Activated naive CD4-positive, alpha-beta T cell treated with anti-CD3 and anti-CD28 coated beads, Interleukin-2, amount 50 U/mL, for 16 hours (primary cell): ENCODE measurements at regions not wholly inside any gene's neighbourhood (a gene's known extent, or its start where the extent isn't known, plus 50 kb on each side); places are given as distances from the start of the nearest gene placed in this dataset.
A peak's percentile ranks its signal among the peaks of the same experiment; 100 is the strongest.

Experiments
- DNase-seq: peaks from one replicate; pipeline ENCODE4 v3.0.0-alpha.2; 2020

DNA sequence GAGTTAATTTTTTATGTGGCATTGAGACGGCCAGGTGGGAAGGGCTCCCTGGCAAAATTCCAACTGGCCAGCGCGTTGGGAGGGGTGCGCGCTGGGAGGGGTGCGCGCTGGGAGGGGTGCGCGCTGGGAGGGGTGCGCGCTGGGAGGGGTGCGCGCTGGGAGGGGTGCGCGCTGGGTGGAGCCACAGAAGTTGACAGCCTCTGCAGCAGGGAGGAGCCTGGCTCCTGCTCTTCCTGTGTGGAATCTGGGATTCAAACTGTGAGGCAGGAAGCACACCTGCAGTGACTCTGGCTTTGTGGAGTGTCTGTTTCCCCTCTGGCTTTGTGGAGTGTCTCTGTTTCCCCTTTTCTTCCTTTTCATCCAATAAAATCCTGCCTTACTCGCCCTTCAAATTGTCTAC, 147.9 kb upstream of the CBLN2 start:
- no peak for DNase-seq

DNA sequence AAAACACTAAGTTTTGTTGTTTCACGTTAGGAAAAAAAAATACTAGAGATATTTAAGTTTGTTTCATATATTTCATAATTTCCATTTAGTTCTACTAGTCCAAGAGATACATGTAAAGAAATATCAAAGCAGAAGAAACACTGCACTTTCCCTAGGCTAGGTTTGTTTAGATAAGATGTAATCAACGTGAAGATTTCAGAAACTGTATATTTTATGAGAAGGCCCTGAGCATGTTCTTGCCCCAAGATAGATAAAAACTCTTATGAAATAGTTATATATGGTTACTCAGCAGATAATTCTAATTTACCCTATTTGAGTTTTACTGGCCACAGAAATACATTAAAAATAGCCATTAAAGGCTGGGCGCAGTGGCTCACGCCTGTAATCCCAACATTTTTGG, 143.6 kb upstream of the CBLN2 start:
- no peak for DNase-seq

DNA sequence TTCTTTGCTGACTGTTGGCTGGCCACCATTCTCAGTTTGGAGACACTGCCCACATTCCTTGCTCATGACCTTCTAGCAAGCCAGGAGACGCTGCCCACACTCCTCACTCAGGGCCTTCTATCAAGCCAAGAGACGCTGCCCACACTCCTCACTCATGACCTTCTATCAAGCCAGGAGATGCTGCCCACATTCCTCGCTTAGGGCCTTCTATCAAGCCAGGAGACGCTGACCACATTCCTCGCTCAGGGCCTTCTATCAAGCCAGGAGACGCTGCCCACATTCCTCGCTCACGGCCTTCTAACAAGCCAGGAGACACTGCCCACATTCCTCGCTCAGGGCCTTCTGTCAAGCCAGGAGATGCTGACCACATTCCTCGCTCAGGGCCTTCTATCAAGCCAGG, 131.3 kb upstream of the CBLN2 start:
- DNase-seq: no peak

DNA sequence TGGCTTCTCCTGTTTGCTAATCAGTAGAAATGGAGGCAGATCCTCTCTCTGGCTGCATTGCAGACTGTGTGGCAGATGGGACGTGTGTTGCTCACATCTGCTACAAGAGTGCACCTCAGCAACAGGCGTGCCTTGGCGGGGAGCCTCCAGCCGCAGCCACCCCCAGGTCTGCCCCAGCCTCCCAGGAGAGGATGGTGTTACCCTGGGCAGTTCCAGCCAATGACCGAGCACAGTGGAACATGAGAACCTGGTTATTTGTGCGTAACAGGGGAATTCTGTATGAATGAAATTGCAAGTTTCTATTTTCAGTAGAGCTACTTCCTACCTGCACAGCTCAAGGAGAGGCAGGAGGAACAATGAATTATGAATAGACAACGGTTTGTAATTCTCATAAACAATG, 130.6 kb upstream of the CBLN2 start:
- DNase-seq: no peak

DNA sequence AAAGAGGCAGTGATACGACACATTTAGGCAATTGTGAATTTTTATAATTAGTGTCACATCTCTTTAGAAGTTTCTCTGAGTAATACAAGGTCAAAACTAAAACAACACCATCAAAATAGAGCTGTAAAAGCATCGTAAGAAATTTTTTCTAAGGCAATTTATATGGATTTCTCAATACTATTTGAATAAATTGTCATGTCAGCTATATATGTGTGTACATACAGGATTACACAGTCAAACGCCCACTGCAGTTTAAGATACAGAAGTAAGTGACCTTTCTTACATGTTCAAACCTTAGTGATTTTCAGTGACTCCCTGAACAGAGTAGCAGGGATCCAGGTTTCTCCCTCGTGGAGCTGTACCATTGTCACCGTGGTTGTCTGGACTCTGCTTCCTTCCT, 129.1 kb upstream of the CBLN2 start:
- no peak for DNase-seq

DNA sequence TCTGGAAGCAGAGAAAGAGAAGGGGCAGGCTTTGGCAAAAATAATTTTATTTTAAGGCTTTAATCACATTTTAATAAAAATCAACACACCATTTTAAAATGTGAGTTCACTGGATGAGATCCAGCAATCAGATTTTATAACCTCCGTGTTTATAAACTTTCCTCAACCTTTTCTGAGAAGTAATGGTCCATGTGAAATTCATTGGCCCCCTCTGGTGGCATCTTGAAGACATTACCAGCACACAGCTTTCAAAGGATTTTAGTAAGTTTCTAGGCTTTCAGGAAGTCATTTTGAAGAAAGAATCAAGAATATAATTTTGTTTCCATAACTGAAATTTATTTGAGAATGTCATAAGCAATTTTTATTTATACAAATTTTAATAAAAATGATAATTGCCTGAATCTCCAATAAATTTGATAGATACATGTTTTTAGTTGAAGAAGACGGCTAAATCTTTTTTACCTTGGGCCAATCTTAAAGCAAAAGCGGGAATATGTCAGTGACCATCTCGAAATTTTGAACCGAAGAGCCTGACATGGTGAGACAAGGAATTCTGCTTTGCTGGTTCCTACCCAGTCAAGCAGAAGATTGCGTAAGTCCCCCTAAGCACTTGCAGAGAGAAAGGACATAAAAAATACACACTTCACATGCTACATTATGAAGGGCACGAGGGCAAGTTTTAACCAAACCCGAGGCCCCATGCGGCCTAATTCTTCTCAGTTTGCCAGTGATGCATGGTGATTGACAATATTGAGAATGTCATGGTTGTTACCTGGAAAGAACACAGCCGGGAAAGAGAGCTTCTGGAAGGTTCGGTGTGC, 128.4 kb upstream of the CBLN2 start:
- DNase-seq: no peak

DNA sequence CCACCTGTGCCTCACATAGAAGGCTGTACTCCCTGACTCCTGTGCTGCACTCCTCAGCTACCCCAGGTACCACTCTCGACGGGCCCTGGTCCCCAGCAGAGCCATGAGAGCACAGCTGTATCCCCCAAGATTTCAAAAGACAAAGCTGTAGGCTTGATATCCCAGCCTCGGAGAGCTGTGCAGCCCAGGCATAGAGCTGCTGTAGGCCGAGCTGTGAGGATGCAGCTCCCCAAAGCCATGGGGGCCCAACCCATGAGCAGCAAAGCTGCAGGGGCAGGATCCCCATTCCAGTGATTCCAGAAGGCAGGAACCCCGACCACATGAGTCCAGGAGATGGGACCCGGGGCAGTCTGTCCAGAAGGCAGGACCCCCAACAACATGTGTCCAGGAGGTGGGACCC, 123.8 kb upstream of the CBLN2 start:
- no peak for DNase-seq

DNA sequence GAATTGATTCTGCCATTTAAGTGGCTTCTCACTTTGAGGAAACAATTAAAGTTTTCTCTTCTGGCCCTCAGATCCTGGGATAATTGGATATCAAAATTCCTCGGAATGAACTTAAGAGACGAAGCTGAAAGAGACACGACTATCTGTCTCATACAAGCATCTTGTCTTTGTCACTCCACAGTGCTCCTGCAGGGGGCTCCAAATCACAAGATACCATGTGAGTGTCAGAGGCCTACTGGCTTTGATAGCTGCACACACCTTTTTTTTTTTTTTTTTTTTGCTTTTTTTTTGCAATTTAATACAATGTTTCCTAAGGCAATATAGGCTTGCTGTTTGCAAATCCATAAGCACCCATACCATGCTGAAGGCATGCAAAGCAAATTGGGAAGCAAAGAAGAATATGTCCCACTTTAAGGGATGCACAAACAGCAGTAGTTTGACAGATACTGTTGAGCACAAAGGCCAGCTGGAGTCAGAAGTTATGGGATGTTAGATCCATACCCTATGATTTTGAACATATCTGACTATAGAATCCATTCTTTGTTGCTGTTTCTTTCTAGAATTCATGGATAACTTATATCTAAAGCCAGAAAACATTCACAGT, 109.0 kb upstream of the CBLN2 start:
- DNase-seq: peak; percentile 26

DNA sequence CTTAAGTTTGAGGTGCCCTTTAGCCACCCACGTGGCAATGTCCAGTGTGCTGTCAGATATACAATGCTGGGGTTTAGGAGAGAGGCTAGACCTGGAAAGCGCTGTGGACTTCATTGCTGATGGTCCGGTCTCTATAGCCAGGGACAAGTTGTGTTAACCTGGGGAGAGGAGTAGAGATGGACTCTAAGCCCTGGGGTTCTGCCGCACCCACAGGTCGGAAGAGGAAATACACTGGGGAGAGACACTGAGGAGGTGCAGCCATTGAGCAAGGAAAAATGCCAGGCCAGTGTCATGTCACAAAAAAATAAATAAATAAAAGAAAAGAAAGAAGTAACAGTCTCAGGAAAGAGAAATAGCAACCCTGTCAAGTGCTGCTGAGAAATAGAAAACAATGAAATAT, 106.9 kb upstream of the CBLN2 start:
- DNase-seq: no peak

DNA sequence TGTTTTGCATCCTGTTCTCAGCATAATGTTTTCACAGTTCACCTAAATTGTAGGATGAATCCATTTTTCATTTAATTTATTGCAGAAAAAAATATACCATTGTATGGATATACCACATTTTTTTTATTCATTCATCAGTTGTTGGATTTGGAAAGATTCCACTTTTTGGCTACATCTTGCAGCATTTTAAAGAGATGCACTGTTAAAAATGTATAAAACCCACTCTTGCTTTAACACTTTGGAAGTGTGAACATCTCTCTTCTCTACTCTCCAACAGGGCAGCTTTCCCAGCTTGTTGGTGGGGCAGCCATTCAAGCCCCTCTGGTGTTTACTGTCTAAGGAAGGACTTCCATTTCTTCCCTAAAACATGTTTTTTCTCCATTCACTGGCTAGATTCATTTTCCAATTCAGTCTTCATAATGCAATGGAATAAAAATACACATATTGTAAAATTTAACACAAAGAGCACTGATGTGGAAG, 104.4 kb upstream of the CBLN2 start:
- DNase-seq: no peak

DNA sequence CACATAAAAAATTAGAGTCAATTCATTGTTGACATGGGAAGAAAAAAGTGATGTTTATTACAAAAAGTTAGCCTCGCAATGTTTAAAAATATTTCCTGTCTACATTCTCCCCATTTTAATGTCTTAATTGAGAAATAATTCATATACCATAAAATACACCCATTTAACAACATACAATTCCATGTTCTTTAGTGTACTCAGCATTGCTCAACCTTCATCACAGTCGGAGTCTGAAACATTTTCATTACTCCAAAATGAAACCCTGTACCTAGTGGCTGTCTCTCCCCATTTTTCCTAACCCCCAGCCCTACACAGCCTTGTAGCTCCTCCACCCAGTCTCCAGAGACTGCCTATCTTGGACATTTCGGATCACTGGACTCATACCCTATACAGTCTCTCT, 103.9 kb upstream of the CBLN2 start:
- DNase-seq: no peak

DNA sequence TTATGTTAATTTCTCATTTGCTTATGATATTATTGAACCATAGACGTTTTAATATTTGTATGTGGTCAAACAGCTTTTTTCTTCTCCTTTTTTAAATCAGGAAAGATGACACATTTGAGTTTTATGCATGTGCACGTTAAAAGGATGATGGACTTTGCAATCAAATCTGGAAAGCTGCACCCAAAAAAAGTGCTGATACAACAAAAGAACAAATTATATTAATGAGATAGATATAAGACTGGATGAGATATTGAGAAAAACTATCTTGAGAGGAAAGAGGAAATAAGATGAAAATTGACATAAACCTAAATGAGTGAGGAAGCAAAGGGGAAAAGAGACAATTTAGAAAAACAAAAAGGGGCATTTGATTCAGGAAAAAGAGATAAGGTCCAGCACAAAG, 96.4 kb upstream of the CBLN2 start:
- no peak for DNase-seq

DNA sequence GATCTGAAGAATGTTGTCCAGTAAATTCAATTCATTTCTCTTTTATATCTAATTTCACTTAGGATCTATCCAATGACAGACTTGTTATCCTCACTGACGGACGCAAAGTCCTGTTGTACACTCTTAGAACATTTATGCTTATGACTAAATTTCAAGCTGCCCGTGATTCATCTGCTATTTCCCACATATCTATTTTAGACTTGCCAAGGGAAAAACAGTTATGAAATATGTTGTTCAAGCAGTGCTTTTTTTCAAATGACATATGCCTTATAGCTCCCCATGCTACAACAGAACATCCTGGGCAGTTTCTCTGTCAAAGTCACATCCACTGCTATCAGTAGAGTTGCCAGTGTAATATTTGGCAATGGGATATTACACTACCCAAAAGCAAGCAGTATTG, 94.2 kb upstream of the CBLN2 start:
- DNase-seq: no peak

DNA sequence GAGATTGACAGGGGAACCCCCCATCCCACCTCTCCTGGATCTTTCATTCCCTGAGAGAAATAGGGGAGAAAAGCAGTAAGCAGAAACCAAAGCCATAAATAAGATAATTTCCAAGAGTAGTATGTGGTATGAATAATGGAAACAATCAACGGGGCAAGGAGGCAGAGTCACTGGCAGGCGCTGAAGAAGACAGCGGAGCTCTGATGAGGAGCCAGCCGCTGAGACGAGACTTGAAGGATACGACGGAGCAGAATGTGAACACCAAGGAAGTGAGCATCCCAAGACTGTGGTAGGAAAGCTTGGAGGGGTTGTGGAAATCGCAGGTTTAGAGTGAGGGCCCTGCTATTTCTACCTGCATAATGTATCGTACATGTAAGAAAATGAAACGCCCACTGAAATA, 93.6 kb upstream of the CBLN2 start:
- no peak for DNase-seq

DNA sequence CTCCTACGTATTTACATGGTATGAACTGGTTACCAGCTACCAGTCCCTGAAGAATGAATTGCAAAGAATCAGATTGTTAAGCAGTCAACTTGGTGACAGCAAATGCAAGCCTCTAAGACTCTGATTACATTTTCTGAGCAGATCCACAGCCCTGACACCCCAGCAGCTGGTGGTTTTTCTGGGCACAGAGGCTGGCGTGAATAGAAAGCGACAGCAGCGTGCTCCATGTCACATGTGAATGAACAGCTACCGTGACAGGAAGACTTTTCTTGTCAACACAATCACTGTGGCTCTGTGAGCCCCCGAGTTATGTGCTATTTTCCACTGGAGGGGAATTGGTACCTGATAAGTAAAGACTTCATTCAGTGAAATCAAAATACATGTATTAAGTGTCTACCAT, 93.2 kb upstream of the CBLN2 start:
- DNase-seq: no peak

DNA sequence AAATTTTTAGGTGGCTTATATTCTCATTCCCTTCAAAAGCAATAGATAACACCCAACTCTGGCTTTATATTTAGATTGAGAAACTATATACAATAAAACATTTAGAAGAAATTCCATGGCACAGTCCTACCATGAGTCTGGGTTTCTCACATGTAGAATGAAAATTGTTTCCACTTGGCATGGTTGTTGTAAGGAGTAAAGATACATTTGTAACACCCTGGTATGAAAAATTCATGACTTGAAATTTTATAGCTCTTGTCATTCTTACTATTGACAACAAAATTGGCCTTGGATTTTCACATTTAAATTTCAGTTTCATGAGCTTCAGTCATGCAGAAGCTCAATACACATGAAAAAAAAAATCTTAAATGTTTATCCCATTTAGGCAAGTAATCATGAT, 92.5 kb upstream of the CBLN2 start:
- no peak for DNase-seq

DNA sequence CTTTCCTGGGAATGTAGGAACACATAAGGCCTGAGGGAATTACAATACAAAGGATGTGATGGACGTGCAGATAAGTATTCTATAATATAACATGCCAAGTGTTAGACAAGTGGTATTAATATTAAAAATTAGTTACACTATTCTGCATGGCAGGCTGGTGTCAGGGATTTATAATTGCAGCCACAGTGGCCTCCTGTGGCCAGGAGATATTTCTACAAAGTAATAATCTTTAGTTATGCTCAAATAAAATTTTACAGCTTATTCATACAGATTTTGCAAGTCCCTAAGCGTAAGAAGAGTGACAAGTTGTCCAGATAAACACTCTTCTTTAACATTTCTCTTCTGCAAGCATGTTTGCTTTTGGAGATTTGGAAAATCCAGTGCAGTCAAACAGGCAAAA, 90.4 kb upstream of the CBLN2 start:
- no peak for DNase-seq

DNA sequence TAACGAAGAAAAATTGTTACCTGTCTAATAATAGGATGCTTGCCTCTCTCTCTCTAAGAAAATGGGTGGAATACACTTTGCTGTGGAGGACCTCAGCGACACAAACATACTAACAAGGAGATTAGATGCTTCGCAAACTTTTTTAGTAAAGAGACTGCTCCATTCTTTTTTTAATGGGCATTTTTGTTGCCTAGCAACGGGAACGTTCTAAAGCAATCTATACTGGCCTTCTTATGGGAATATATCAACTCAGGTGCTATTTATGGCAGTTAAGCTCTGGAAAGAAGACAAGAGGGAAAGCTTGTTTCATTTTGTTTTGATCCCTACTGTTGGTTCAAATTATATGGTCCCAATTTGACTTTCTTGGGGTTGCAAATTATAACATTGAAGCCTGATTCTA, 86.8 kb upstream of the CBLN2 start:
- DNase-seq: no peak

DNA sequence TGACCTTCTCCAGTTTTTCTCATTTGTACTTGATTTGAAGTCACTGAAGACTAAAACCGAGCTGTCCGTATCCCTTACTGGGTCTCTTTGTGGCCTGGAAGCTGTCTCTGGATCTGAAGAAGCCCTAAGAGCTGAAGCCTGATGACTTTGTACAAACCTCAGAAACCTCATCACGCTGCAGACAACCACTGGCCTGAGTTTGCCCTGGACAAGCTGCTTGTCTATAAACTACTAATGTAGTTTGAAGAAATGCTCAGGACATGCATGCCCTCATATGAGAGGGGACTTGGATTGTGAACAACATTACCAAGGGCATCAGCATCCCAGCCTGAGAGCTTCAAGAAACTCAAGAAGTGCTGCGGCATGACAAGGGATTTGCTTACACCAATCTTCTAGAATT, 79.3 kb upstream of the CBLN2 start:
- DNase-seq: no peak

DNA sequence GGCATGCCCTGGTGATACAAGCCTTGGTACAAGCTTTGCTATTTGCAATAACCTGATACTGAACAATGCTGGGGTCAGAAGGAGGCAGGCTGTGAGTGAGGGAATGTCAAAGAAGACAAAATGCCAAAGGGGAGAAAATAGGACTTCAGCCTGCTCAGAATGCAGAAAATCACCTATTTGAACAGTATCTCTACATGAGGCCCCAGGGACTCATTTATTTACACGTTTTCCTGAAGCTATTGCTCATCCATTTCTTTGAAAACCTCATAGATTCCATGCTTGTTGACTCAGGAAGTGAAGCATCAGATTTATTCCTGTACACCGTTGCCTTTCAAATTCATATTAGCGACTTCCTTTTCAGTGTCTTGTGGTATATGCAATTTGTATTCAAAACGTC, 69.4 kb upstream of the CBLN2 start:
- DNase-seq: no peak

DNA sequence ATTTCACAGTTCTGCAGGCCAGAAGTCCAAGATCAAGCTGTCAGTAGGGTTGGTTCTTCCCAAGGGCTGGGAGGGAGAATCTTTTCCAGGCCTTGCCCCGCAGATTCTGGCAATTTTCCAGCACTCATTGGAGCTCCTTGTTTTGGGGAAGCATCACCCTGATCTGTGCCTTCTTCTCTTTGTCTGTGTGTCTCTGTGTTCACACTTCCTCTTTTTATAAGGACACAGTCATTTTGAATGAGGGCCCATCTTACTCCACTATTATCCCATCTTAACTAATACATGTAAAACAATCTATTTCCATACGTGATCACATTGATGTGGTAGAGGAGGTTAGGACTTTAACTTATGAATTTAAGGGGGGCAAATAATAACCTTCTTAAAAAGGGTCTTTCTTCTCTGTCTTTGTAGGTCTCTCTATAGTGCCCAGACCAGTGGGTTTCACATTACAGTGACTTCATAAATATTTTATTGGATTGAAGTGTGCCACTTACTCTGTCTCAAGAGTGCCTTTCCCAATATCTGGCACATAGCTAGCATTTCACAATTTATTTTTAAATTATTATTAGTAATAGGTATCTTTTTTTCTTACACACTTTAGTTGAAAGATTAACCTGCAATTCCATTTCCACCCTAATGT, 68.9 kb upstream of the CBLN2 start:
- DNase-seq: no peak

DNA sequence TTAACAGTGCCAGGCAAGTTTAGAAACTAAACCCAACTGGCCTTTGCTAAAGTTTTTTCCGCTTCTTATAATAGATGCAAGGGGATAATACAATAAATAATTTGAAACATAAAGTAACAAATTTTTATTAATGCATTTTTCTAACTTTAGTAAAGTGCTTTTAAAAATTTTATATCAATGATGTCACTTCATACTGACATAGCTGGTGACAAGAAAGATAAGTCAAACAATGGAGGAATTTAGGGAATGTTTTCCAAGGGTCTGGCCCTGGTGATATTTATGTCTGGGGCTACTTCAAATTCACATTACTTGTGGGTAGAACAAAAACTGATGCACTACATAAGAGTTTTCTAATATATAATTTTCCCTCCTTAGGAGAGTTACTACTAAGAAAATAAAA, 61.2 kb upstream of the CBLN2 start:
- DNase-seq: no peak

DNA sequence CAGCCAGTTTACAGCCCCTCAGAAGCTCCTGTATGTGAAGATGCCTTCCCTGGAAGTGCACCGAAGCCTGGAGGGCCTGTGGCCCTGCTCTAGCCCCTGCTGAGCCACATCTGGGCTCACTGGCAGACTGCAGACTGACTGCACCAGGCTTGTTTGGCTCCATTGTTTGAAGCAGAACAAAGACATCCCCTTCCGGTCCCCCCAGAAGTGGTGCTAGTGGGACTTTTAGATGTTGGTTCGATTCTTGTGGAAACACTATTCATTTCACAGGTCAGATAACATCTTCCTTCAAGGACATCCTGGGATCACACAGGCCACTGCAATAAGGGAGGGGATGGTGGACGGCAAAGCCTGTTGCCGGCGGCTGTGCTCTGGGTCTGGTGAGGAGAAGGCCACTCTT, 57.8 kb upstream of the CBLN2 start:
- DNase-seq: no peak

DNA sequence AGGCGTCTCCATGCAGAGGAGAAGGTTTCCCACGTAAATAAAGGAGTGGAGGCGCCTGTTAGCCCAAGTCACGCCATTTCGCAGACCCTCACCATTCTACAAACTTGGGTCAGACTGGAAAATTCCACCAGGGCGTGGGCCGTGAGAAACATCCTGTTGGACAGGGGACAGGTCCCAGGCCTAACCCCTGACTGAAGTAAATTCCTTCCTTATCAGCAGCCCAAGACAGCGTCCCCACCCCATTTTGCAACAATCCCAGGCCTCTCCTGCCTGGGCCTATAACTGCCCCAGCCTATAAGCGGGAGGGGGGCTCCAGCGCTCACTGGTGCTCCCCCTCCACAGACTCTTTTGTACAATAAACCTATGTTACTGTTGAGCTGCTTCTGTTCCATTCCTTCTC, 57.3 kb upstream of the CBLN2 start:
- DNase-seq: no peak
